ENCODE measurements at regions not wholly inside any gene's neighbourhood (a gene's known extent, or its start where the extent isn't known, plus 50 kb on each side); places are given as distances from the start of the nearest gene placed in this dataset.
A peak's percentile ranks its signal among the peaks of the same experiment; 100 is the strongest.

GRCh38 chr10:128739930-128740329 lies 613.7 kb upstream of the MKI67 start:
- no peak overlapping the region for H3K4me3 ChIP-seq
- intact Hi-C loops (cut with micrococcal nuclease): loop anchor here (5.0 to 10.0 kb wide), 3 partner anchors 108 to 473 kb away; no protein-coding TSS in a partner anchor
- H2AFZ ChIP-seq (ENCODE audit: low read depth, low read length): no peak overlapping the region
- no TSS peak for BruUV-seq (replicated peaks)
- peak; percentile 52 for FAIRE-seq
- H3K4me2 ChIP-seq (ENCODE audit: insufficient read depth, low read length): no peak overlapping the region
- in situ Hi-C loops (cut with MboI): no loop called here
- peaks cover 3 to 16% of the 10 kb centered on the region in 2 experiments; a peak in 3 of 5 replicates for H3K27me3 ChIP-seq (ENCODE audit: control insufficient read depth in 2 of 2, insufficient read depth in 2 of 2, low read length in 2 of 2)
- POLR2A ChIA-PET: interaction anchor here (0.6 kb wide), 1 partner anchor 583 kb away, joined by 3 read pairs; no protein-coding TSS in a partner anchor
- CTCF ChIA-PET (ENCODE audit: low intra/inter-chr PET ratio): interaction anchor here (1.0 kb wide), 1 partner anchor 473 kb away, joined by 3 read pairs; no protein-coding TSS in a partner anchor
- TF ChIP-seq EP300 (IDR thresholded peaks at IDR 0.05; ENCODE audit: low read length) (no peak), BHLHE40 (IDR thresholded peaks at IDR 0.05; ENCODE audit: low read length) (no peak), ARID2 (IDR thresholded peaks at IDR 0.05) (peak; percentile 46; the same call in 1 of the 2 replicates), ZNF699 (CRISPR knock-in tag; IDR thresholded peaks at IDR 0.05; ENCODE audit: insufficient replicate concordance) (no peak), SMC3 (conservative IDR thresholded peaks at IDR 0.05; ENCODE audit: insufficient read depth, low read depth, low read length) (0 out of 2 replicates have a peak, but pooled peaks have one; percentile 35), CTBP1 (IDR thresholded peaks at IDR 0.05; ENCODE audit: borderline replicate concordance) (no peak), ZKSCAN3 (CRISPR knock-in tag; IDR thresholded peaks at IDR 0.05) (no peak), RAD21 (CRISPR knock-in tag; conservative IDR thresholded peaks at IDR 0.05 in 1 of 2, IDR thresholded peaks at IDR 0.05 in 1 of 2) (peak in 1 of 2 experiments; percentile 64; a peak in 2 of 4 replicates)
- TF ChIP-seq, protein P1, sequence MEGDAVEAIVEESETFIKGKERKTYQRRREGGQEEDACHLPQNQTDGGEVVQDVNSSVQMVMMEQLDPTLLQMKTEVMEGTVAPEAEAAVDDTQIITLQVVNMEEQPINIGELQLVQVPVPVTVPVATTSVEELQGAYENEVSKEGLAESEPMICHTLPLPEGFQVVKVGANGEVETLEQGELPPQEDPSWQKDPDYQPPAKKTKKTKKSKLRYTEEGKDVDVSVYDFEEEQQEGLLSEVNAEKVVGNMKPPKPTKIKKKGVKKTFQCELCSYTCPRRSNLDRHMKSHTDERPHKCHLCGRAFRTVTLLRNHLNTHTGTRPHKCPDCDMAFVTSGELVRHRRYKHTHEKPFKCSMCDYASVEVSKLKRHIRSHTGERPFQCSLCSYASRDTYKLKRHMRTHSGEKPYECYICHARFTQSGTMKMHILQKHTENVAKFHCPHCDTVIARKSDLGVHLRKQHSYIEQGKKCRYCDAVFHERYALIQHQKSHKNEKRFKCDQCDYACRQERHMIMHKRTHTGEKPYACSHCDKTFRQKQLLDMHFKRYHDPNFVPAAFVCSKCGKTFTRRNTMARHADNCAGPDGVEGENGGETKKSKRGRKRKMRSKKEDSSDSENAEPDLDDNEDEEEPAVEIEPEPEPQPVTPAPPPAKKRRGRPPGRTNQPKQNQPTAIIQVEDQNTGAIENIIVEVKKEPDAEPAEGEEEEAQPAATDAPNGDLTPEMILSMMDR (IDR thresholded peaks at IDR 0.05 in 2 of 3, conservative IDR thresholded peaks at IDR 0.05 in 1 of 3; ENCODE audit: insufficient read depth in 2 of 3, low read depth in 1 of 3, low read length in 3 of 3): peak; percentile 56 to 61 (median 59)
- TF ChIP-seq, protein P2, sequence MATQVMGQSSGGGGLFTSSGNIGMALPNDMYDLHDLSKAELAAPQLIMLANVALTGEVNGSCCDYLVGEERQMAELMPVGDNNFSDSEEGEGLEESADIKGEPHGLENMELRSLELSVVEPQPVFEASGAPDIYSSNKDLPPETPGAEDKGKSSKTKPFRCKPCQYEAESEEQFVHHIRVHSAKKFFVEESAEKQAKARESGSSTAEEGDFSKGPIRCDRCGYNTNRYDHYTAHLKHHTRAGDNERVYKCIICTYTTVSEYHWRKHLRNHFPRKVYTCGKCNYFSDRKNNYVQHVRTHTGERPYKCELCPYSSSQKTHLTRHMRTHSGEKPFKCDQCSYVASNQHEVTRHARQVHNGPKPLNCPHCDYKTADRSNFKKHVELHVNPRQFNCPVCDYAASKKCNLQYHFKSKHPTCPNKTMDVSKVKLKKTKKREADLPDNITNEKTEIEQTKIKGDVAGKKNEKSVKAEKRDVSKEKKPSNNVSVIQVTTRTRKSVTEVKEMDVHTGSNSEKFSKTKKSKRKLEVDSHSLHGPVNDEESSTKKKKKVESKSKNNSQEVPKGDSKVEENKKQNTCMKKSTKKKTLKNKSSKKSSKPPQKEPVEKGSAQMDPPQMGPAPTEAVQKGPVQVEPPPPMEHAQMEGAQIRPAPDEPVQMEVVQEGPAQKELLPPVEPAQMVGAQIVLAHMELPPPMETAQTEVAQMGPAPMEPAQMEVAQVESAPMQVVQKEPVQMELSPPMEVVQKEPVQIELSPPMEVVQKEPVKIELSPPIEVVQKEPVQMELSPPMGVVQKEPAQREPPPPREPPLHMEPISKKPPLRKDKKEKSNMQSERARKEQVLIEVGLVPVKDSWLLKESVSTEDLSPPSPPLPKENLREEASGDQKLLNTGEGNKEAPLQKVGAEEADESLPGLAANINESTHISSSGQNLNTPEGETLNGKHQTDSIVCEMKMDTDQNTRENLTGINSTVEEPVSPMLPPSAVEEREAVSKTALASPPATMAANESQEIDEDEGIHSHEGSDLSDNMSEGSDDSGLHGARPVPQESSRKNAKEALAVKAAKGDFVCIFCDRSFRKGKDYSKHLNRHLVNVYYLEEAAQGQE (IDR thresholded peaks at IDR 0.05; ENCODE audit: borderline replicate concordance): peak; percentile 55; the same call in 1 of the 2 replicates
- TF ChIP-seq, protein P2 (CRISPR knock-in tag; IDR thresholded peaks at IDR 0.05; ENCODE audit: low read depth): no peak
- H3K4me1 ChIP-seq (replicated peaks in 1 of 2; ENCODE audit: control insufficient read depth in 2 of 2, insufficient read depth in 2 of 2, low read length in 2 of 2): no peaks in the 10 kb centered on the region; a peak in 2 of 5 replicates
- H4K20me1 ChIP-seq (replicated peaks; ENCODE audit: control insufficient read depth, insufficient read depth, low read length): no peaks in the 10 kb centered on the region
- peak; percentile 99 for ATAC-seq
- peak in 3 of 4 experiments; percentile 7 to 55 (median 51) for DNase-seq (ENCODE audit: extremely low read depth in 1 of 4, low spot score in 3 of 4)
- no peak overlapping the region for H3K27ac ChIP-seq (ENCODE audit: extremely low read depth, low read depth, low read length)
- 12% methylated on average over 9 of the region's 9 CpGs for WGBS (ENCODE audit: insufficient coverage, low coverage, missing lambda C conversion rate)
- no peaks in the 10 kb centered on the region for H3K79me2 ChIP-seq (ENCODE audit: control insufficient read depth, insufficient read depth, low read length)
- no peak overlapping the region for H3K9ac ChIP-seq (ENCODE audit: insufficient read depth in 1 of 2, low read depth in 2 of 2, low read length in 2 of 2)
- H3K9me3 ChIP-seq (replicated peaks; ENCODE audit: control insufficient read depth, insufficient read depth, low read depth, low read length): no peaks in the 10 kb centered on the region
- H3K36me3 ChIP-seq (ENCODE audit: control insufficient read depth, insufficient read depth, low read length): no peaks in the 10 kb centered on the region
- H3K9me1 ChIP-seq (ENCODE audit: control insufficient read depth, insufficient read depth, low read length): no peaks in the 10 kb centered on the region

Measured in K562 (cell line).